WTC11 (cell line): ENCODE measurements at regions not wholly inside any gene's neighbourhood (a gene's known extent, or its start where the extent isn't known, plus 50 kb on each side); places are given as distances from the start of the nearest gene placed in this dataset.

Experiments used
- ATAC-seq: fragments of 200-7000 bp; cut with Tn5 transposase; 2 replicates; pipeline ENCODE4 v1.10.0; 2021; ENCODE audit warnings: mild to moderate bottlenecking, moderate library complexity
- CTCF ChIA-PET: fragments of 300-600 bp; sonication (Branson Sonifier 250); formaldehyde crosslinking; loops from one replicate; lab custom pipeline; 2021; ENCODE audit warnings: antibody characterized with exemption; lab: Charles Lee
- POLR2A ChIA-PET: fragments of 350-600 bp; sonication (Branson Sonifier 250); formaldehyde crosslinking; loops from one replicate; lab custom pipeline; 2021; ENCODE audit warnings: antibody characterized with exemption; lab: Charles Lee
- DNase-seq: peaks from one replicate; pipeline ENCODE4 v3.0.0; 2021; ENCODE audit warnings: low spot score
- H3K27ac Mint-ChIP-seq: 2 replicates; pipeline ENCODE4 v1.8.0; 2021; ENCODE audit warnings: mixed read lengths
- H3K27me3 Mint-ChIP-seq: 2 replicates; pipeline ENCODE4 v1.8.0; 2021; ENCODE audit warnings: low read depth, mild to moderate bottlenecking, moderate library complexity, mixed read lengths
- H3K36me3 Mint-ChIP-seq: 2 replicates; pipeline ENCODE4 v1.8.0; 2021; ENCODE audit warnings: mixed read lengths
- H3K4me1 Mint-ChIP-seq: 2 replicates; pipeline ENCODE4 v1.8.0; 2022; ENCODE audit warnings: mixed read lengths
- H3K4me3 Mint-ChIP-seq: 2 replicates; pipeline ENCODE4 v1.8.0; 2021; ENCODE audit warnings: mild to moderate bottlenecking, moderate library complexity, mixed read lengths
- H3K9me3 Mint-ChIP-seq: 2 replicates; pipeline ENCODE4 v1.8.0; 2021; ENCODE audit warnings: mixed read lengths
- AR ChIP-seq: fragments of 250-450 bp; sonication (Bioruptor Pico); IDR thresholded peaks from 2 replicates; pipeline ENCODE4 v1.9.0; 2021; ENCODE audit warnings: mild to moderate bottlenecking
- ATF1 ChIP-seq: sonication (generic); formaldehyde crosslinking; IDR thresholded peaks from 2 replicates; pipeline ENCODE4 v1.8.1; 2023; ENCODE audit warnings: mild to moderate bottlenecking, moderate library complexity, missing genetic modification reagents
- ATF2 ChIP-seq: sonication (generic); formaldehyde crosslinking; IDR thresholded peaks from 2 replicates; pipeline ENCODE4 v1.8.1; 2022; ENCODE audit warnings: low read depth, missing genetic modification reagents, borderline replicate concordance
- ATF6 ChIP-seq: sonication (generic); formaldehyde crosslinking; IDR thresholded peaks from 2 replicates; pipeline ENCODE4 v1.8.1; 2023; ENCODE audit warnings: mild to moderate bottlenecking, missing genetic modification reagents
- CREB1 ChIP-seq: sonication (generic); formaldehyde crosslinking; IDR thresholded peaks from 2 replicates; pipeline ENCODE4 v1.8.0; 2023; ENCODE audit warnings: mild to moderate bottlenecking, missing genetic modification reagents
- HMGXB4 ChIP-seq: sonication (generic); formaldehyde crosslinking; IDR thresholded peaks from 2 replicates; pipeline ENCODE4 v1.8.1; 2023; ENCODE audit warnings: mild to moderate bottlenecking, moderate library complexity, missing genetic modification reagents
- IRF1 ChIP-seq: sonication (generic); formaldehyde crosslinking; IDR thresholded peaks from 2 replicates; pipeline ENCODE4 v1.8.0; 2023; ENCODE audit warnings: missing genetic modification reagents
- JAZF1 ChIP-seq: fragments of 250-450 bp; sonication (Bioruptor Pico); IDR thresholded peaks from 2 replicates; pipeline ENCODE4 v1.9.0; 2021; ENCODE audit warnings: moderate library complexity, mild to moderate bottlenecking, inconsistent platforms
- JUN ChIP-seq: sonication (generic); formaldehyde crosslinking; IDR thresholded peaks from 2 replicates; pipeline ENCODE4 v1.8.0; 2023; ENCODE audit warnings: mild to moderate bottlenecking, missing genetic modification reagents
- MLX ChIP-seq: sonication (generic); formaldehyde crosslinking; IDR thresholded peaks from 2 replicates; pipeline ENCODE4 v1.8.1; 2023; ENCODE audit warnings: mild to moderate bottlenecking, missing genetic modification reagents, moderate library complexity
- MXD4 ChIP-seq: fragments of 250-450 bp; sonication (Bioruptor Pico); IDR thresholded peaks from 2 replicates; pipeline ENCODE4 v1.8.0; 2021; ENCODE audit warnings: mild to moderate bottlenecking, moderate library complexity, borderline replicate concordance
- MYBL2 ChIP-seq: sonication (generic); formaldehyde crosslinking; IDR thresholded peaks from 2 replicates; pipeline ENCODE4 v1.8.1; 2023; ENCODE audit warnings: mild to moderate bottlenecking, moderate library complexity, missing genetic modification reagents
- NFATC4 ChIP-seq: fragments of 250-450 bp; sonication (Bioruptor Pico); IDR thresholded peaks from 2 replicates; pipeline ENCODE4 v1.9.0; 2021; ENCODE audit warnings: mild to moderate bottlenecking
- PREB ChIP-seq: sonication (generic); formaldehyde crosslinking; IDR thresholded peaks from 2 replicates; pipeline ENCODE4 v1.8.1; 2022; ENCODE audit warnings: mild to moderate bottlenecking, missing genetic modification reagents, moderate library complexity, borderline replicate concordance
- RORB ChIP-seq: fragments of 250-450 bp; sonication (Bioruptor Pico); IDR thresholded peaks from 2 replicates; pipeline ENCODE4 v1.9.0; 2021; ENCODE audit warnings: mild to moderate bottlenecking
- SP1 ChIP-seq: sonication (generic); formaldehyde crosslinking; conservative IDR thresholded peaks from 2 replicates; pipeline ENCODE4 v1.8.1; 2022; ENCODE audit warnings: missing genetic modification reagents
- ZMAT4 ChIP-seq: fragments of 250-450 bp; sonication (Bioruptor Pico); IDR thresholded peaks from 2 replicates; pipeline ENCODE4 v1.9.0; 2021; ENCODE audit warnings: mild to moderate bottlenecking
- ZNF263 ChIP-seq: sonication (generic); formaldehyde crosslinking; IDR thresholded peaks from 2 replicates; pipeline ENCODE4 v1.8.1; 2022; ENCODE audit warnings: low read depth, mild to moderate bottlenecking, moderate library complexity, missing genetic modification reagents
- ZNF317 ChIP-seq: sonication (generic); formaldehyde crosslinking; IDR thresholded peaks from 2 replicates; pipeline ENCODE4 v1.8.1; 2023; ENCODE audit warnings: low read depth, mild to moderate bottlenecking, moderate library complexity, missing genetic modification reagents, borderline replicate concordance
- ZNF416 ChIP-seq: fragments of 250-450 bp; sonication (Bioruptor Pico); IDR thresholded peaks from 2 replicates; pipeline ENCODE4 v1.9.0; 2021; ENCODE audit warnings: mild to moderate bottlenecking, inconsistent platforms

GRCh38 chr18:73737990-73738389 is 409.6 kb downstream of the FBXO15 start (continued):
- TF ChIP-seq MLX (CRISPR knock-in tag) (no peak), ZNF263 (CRISPR knock-in tag) (no peak), CREB1 (CRISPR knock-in tag) (no peak), ATF1 (no peak)
- TF ChIP-seq, all 79 proteins: peak for 0

GRCh38 chr18:73735836-73736235 is 411.8 kb downstream of the FBXO15 start:
- CTCF ChIA-PET: no interaction called here

More at GRCh38 chr18:73735836-73736235, 411.8 kb downstream of the FBXO15 start:
- DNase-seq (no peak), ATAC-seq (no peak)
- Mint-ChIP-seq H3K9me3 (peaks cover 20% of the 10 kb centered on the region), H3K4me1 (peaks cover 7% of the 10 kb centered on the region), H3K36me3 (peaks cover 6% of the 10 kb centered on the region)
- TF ChIP-seq AR (CRISPR knock-in tag) (no peak), ZNF317 (no peak), ATF6 (CRISPR knock-in tag) (no peak), HMGXB4 (no peak), SP1 (CRISPR knock-in tag) (no peak), RORB (CRISPR knock-in tag) (no peak), NFATC4 (CRISPR knock-in tag) (no peak), MXD4 (CRISPR knock-in tag) (no peak), JUN (CRISPR knock-in tag) (no peak), ZMAT4 (no peak), PREB (no peak), ATF2 (CRISPR knock-in tag) (no peak), IRF1 (CRISPR knock-in tag) (no peak), ZNF416 (CRISPR knock-in tag) (no peak), JAZF1 (CRISPR knock-in tag) (no peak), MYBL2 (CRISPR knock-in tag) (no peak)
- TF ChIP-seq, all 79 proteins: peak for 0
- Mint-ChIP-seq H3K4me3 (no peak overlapping the region), H3K27ac (no peak overlapping the region; the same call in 1 of the 2 replicates), H3K27me3 (no peaks in the 10 kb centered on the region)
- POLR2A ChIA-PET: no interaction called here
